ENCODE measurements at regions not wholly inside any gene's neighbourhood (a gene's known extent, or its start where the extent isn't known, plus 50 kb on each side); places are given as distances from the start of the nearest gene placed in this dataset.

DNA sequence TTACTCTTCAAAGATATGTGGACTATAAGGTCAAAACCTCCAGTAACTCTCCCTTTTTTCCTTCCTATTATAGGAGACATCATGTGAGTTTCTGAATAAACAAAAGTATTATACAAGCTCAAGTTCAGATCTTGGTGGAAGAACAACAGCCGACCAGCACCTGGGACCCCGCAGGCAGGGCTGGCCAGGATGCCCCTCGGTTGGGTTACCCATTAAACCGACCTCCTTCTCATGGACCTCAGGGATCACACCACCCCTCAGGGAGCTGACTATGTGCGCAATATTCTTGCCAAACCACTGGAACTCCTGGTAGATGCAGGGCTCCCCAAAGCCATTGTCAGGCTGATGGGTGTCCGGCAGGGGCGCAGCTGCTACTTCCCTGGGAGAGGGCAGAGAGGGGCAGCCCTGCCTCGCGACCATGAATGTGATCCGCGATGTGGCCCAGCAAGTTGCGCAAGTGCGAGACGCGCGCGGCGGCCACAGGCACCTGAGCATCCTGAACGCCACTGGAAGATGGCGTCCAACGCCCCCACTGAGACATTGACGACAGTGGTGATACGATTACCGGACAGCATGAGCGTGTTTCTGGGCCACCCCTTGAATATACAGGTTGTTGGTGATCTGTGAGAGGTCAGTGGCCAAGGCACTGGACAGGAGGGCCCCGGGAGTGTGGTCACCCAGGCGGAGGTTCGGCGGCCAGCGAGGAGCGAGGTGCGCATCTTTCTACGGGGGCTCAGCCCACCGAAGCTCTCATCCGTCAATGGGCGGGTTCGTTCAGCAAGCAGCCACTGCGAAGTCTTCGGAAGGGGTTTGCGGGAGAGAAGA is 161.3 kb downstream of the IPMK start:
- H3K4me3 ChIP-seq (ENCODE audit: low read depth, low read length): no peak overlapping the region
- no peak for DNase-seq (ENCODE audit: low read depth)
- TF ChIP-seq, protein P1, sequence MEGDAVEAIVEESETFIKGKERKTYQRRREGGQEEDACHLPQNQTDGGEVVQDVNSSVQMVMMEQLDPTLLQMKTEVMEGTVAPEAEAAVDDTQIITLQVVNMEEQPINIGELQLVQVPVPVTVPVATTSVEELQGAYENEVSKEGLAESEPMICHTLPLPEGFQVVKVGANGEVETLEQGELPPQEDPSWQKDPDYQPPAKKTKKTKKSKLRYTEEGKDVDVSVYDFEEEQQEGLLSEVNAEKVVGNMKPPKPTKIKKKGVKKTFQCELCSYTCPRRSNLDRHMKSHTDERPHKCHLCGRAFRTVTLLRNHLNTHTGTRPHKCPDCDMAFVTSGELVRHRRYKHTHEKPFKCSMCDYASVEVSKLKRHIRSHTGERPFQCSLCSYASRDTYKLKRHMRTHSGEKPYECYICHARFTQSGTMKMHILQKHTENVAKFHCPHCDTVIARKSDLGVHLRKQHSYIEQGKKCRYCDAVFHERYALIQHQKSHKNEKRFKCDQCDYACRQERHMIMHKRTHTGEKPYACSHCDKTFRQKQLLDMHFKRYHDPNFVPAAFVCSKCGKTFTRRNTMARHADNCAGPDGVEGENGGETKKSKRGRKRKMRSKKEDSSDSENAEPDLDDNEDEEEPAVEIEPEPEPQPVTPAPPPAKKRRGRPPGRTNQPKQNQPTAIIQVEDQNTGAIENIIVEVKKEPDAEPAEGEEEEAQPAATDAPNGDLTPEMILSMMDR (conservative IDR thresholded peaks at IDR 0.05; ENCODE audit: low read depth, low read length): no peak

GRCh38 chr10:58104351-58104751 is 163.3 kb downstream of the IPMK start:
- H3K4me3 ChIP-seq (ENCODE audit: low read depth, low read length): no peak overlapping the region
- TF ChIP-seq, protein P1 (conservative IDR thresholded peaks at IDR 0.05; ENCODE audit: low read depth, low read length): no peak
- DNase-seq (ENCODE audit: low read depth): no peak

GRCh38 chr10:58102897-58103296 is 164.8 kb downstream of the IPMK start:
- TF ChIP-seq, protein P1 (conservative IDR thresholded peaks at IDR 0.05; ENCODE audit: low read depth, low read length): no peak
- no peak for DNase-seq (ENCODE audit: low read depth)
- H3K4me3 ChIP-seq (ENCODE audit: low read depth, low read length): no peak overlapping the region

- H3K4me3 ChIP-seq (ENCODE audit: low read depth, low read length): no peak overlapping the region
- TF ChIP-seq, protein P1 (conservative IDR thresholded peaks at IDR 0.05; ENCODE audit: low read depth, low read length): no peak
- DNase-seq (ENCODE audit: low read depth): no peak
Measured at GRCh38 chr10:58101682-58102081, 166.0 kb downstream of the IPMK start.

DNA sequence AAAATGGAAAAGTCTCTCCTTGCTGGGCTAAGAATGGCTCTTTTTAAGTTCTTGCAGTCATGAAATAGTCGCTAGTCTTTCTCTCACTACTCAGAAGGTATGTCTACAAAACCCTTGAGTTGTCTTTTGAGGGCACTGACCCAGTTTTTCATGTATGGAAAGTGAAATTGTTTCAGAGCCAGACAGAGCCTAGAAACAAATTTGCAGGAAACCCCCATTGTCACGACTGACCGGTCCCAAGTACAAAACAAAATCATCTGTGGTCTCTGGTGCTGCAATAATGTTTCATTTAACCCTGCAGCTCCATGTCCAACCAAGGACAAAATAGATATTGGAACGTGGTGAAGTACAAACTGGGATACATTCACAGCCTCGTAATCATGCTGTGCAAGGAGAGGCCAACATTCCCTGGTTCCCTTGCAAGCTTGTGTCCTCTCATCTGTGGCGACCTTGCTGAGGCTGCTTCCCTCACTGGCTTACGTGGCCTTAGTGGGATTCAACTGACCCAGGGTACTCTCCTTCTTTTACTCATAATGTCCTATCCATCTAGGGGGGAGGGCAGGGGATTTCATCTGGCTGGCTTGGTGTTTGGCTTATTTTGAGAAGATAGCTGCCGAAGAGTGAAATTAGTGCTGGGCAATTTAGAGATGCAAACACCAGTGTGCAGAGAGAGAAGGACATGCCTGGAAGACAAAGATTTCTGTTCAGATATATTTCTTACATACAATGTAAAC is 172.5 kb downstream of the IPMK start:
- no peak for DNase-seq (ENCODE audit: low read depth)
- no peak overlapping the region for H3K4me3 ChIP-seq (ENCODE audit: low read depth, low read length)
- TF ChIP-seq, protein P1 (conservative IDR thresholded peaks at IDR 0.05; ENCODE audit: low read depth, low read length): no peak

- TF ChIP-seq, protein P1 (conservative IDR thresholded peaks at IDR 0.05; ENCODE audit: low read depth, low read length): no peak
- H3K4me3 ChIP-seq (ENCODE audit: low read depth, low read length): no peak overlapping the region
- no peak for DNase-seq (ENCODE audit: low read depth)
Measured at GRCh38 chr10:58091886-58092285, 175.8 kb downstream of the IPMK start.

Measured in epithelial cell of proximal tubule (primary cell).